ENCODE measurements at regions not wholly inside any gene's neighbourhood (a gene's known extent, or its start where the extent isn't known, plus 50 kb on each side); places are given as distances from the start of the nearest gene placed in this dataset.

DNA sequence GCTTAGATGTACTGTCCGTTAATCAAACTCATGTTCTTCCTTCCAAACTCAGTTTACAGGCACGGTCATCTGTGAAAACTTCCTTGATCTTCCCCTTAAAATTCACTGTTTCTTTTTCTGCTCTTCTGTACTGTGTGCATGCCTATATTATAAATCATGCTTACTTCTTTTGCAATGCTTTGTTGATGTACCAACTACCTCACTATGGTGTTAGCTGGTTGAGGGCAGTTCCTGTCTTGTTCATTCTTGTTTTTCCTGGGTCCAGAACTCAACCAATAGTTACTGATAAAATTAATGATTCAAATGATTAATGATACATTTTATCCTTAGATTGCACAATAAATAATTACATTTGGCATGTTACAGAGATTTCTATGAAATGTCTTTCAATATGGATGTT lies 163.8 kb downstream of the CHRM3 start:
- Histone ChIP-seq H3K9me3 (no peaks in the 10 kb centered on the region), H3K4me3 (no peak overlapping the region), H3K36me3 (no peaks in the 10 kb centered on the region), H3K27me3 (no peaks in the 10 kb centered on the region), H3K4me1 (no peaks in the 10 kb centered on the region), H3K27ac (no peak overlapping the region)
- TF ChIP-seq, protein P1, sequence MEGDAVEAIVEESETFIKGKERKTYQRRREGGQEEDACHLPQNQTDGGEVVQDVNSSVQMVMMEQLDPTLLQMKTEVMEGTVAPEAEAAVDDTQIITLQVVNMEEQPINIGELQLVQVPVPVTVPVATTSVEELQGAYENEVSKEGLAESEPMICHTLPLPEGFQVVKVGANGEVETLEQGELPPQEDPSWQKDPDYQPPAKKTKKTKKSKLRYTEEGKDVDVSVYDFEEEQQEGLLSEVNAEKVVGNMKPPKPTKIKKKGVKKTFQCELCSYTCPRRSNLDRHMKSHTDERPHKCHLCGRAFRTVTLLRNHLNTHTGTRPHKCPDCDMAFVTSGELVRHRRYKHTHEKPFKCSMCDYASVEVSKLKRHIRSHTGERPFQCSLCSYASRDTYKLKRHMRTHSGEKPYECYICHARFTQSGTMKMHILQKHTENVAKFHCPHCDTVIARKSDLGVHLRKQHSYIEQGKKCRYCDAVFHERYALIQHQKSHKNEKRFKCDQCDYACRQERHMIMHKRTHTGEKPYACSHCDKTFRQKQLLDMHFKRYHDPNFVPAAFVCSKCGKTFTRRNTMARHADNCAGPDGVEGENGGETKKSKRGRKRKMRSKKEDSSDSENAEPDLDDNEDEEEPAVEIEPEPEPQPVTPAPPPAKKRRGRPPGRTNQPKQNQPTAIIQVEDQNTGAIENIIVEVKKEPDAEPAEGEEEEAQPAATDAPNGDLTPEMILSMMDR (IDR thresholded peaks at IDR 0.05) = no peak
- no peak for TF ChIP-seq POLR2A (IDR thresholded peaks at IDR 0.05)
- no peak for ATAC-seq
- intact Hi-C loops (cut with DNase I) = no loop called here
- no peak for DNase-seq
- WGBS (ENCODE audit: insufficient coverage, low coverage, low lambda C conversion rate, missing lambda C conversion rate) = 93% methylated on average over 2 of the region's 2 CpGs

- no peaks in the 10 kb centered on the region for H3K4me1 ChIP-seq
- ATAC-seq = no peak
- no peaks in the 10 kb centered on the region for H3K27me3 ChIP-seq
- 62% methylated on average over 3 of the region's 4 CpGs for WGBS (ENCODE audit: insufficient coverage, low coverage, low lambda C conversion rate, missing lambda C conversion rate)
- intact Hi-C loops (cut with DNase I) = no loop called here
- DNase-seq = no peak
- no peak overlapping the region for H3K4me3 ChIP-seq
- H3K36me3 ChIP-seq = no peaks in the 10 kb centered on the region
- TF ChIP-seq POLR2A (IDR thresholded peaks at IDR 0.05) = no peak
- TF ChIP-seq, protein P1 (IDR thresholded peaks at IDR 0.05) = no peak
- no peaks in the 10 kb centered on the region for H3K9me3 ChIP-seq
- H3K27ac ChIP-seq = no peak overlapping the region
Observed at GRCh38 chr1:239555350-239555749, 169.0 kb downstream of the CHRM3 start.

DNA sequence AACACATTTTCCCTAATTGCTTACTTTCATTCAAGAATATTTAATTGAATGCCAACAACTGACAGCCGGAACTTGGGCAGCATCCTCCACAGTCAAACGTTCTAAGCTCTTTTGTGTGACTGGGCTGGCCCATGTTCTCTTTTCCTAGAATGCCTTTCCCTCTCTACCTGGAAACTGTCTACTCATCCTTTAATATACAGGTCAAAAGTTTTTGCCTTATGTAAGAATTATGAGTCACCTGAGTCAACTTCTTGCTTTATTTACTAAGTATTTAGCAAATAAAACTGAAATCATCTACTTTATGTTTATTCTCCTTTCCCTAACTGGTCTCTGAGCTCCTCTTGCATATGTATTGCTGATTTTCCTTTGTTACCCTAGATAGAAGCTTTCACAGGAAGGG lies 172.2 kb downstream of the CHRM3 start:
- H3K27ac ChIP-seq = no peak overlapping the region
- TF ChIP-seq, protein P1 (IDR thresholded peaks at IDR 0.05) = no peak
- TF ChIP-seq POLR2A (IDR thresholded peaks at IDR 0.05) = no peak
- intact Hi-C loops (cut with DNase I) = no loop called here
- no peak for DNase-seq
- H3K36me3 ChIP-seq = no peaks in the 10 kb centered on the region
- ATAC-seq = peak in 1 of 4 donors; percentile 40
- 51% methylated on average over 2 of the region's 2 CpGs for WGBS (ENCODE audit: insufficient coverage, low coverage, low lambda C conversion rate, missing lambda C conversion rate)
- no peaks in the 10 kb centered on the region for H3K4me1 ChIP-seq
- H3K9me3 ChIP-seq = no peaks in the 10 kb centered on the region
- no peaks in the 10 kb centered on the region for H3K27me3 ChIP-seq
- no peak overlapping the region for H3K4me3 ChIP-seq

DNA sequence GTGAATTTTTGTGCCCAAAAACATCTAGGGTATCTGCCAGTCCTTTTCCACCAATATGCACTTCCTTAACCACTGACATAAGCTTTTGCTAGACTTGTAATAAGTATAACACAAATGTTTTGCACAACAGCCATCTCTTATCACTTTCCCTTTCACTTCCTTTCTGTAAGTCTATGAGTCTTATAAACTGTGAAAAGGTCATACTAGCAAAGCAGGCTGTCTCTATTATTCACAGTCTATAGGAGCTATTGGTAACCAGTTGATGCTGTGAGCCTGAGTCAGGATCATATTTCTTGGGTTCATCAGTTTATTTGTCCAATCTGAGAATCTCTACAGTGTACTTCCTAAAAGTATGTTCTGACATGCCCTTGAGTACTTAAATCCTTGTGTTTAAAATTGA lies 172.6 kb downstream of the CHRM3 start:
- H3K36me3 ChIP-seq = no peaks in the 10 kb centered on the region
- TF ChIP-seq, protein P1 (IDR thresholded peaks at IDR 0.05) = no peak
- no peak for TF ChIP-seq POLR2A (IDR thresholded peaks at IDR 0.05)
- H3K27me3 ChIP-seq = no peaks in the 10 kb centered on the region
- H3K9me3 ChIP-seq = no peaks in the 10 kb centered on the region
- no peak overlapping the region for H3K27ac ChIP-seq
- ATAC-seq = peak in 3 of 4 donors; percentile 25 to 58 (median 51)
- intact Hi-C loops (cut with DNase I) = no loop called here
- DNase-seq = no peak
- no peaks in the 10 kb centered on the region for H3K4me1 ChIP-seq
- no peak overlapping the region for H3K4me3 ChIP-seq

DNA sequence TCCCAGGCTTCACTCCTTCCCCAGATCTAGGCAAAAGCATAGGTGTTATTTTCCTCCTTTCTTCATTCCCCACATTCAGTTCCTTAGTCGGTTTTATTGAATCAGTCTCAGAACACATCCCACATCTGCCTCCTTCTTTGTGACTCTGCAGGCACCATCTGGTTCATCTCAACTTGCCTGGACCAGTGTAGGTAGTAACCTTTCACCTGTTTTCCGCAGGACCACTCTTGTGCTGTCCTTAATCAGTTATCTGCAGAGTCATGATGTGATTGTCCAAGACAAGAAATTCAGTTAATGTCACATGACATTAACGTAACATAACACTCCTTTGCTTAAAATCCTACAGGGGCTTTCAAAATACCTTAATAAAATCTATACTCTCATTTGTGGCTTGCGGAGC lies 174.6 kb downstream of the CHRM3 start:
- ATAC-seq (no peak), DNase-seq (no peak)
- intact Hi-C loops (cut with DNase I) = no loop called here
- 56% methylated on average over 4 of the region's 4 CpGs for WGBS (ENCODE audit: insufficient coverage, low coverage, low lambda C conversion rate, missing lambda C conversion rate)
- Histone ChIP-seq H3K27ac (no peak overlapping the region), H3K27me3 (no peaks in the 10 kb centered on the region), H3K36me3 (no peaks in the 10 kb centered on the region), H3K9me3 (no peaks in the 10 kb centered on the region), H3K4me3 (no peak overlapping the region), H3K4me1 (no peaks in the 10 kb centered on the region)
- no peak for TF ChIP-seq POLR2A (IDR thresholded peaks at IDR 0.05)
- TF ChIP-seq, protein P1 (IDR thresholded peaks at IDR 0.05) = no peak

Measured in right lobe of liver (tissue), 6 donors.